GM12878 (cell line): ENCODE measurements at regions not wholly inside any gene's neighbourhood (a gene's known extent, or its start where the extent isn't known, plus 50 kb on each side); places are given as distances from the start of the nearest gene placed in this dataset.
"Not testable (repeated sequence)": the region's sequence is repeated elsewhere in the genome, so short reads cannot be mapped to it uniquely, and the experiment has no call there.

Source experiments
- ATAC-seq: fragments of 200-7000 bp; cut with Tn5 transposase; 3 replicates; pipeline ENCODE4 v1.9.1; 2020; ENCODE audit warnings: mild to moderate bottlenecking, moderate library complexity
- BruUV-seq: library from RNA; stranded (reverse); fragments of 400-500 nt; replicated peaks from 2 replicates; lab custom pipeline; 2021; lab: Mats Ljungman, UMichigan
- CTCF ChIA-PET: fragments of 300-600 bp; sonication (Branson Sonifier 250); formaldehyde crosslinking; extraction: SDS; loops from one replicate; lab custom pipeline; 2021; ENCODE audit warnings: inconsistent platforms; lab: Yijun Ruan, JAX
- POLR2A ChIA-PET: fragments of 350-600 bp; formaldehyde crosslinking; extraction: SDS; loops from one replicate; lab custom pipeline; 2021; ENCODE audit warnings: inconsistent platforms; lab: Charles Lee
- RAD21 ChIA-PET: fragments of 300-600 bp; sonication (Branson Sonifier 250); formaldehyde crosslinking; loops from one replicate; lab custom pipeline; 2023; ENCODE audit warnings: antibody characterized with exemption; ENCODE audit not compliant: unreplicated experiment; lab: Charles Lee
- SMC1A ChIA-PET: fragments of 300-600 bp; sonication (Branson Sonifier 250); formaldehyde crosslinking; loops from one replicate; lab custom pipeline; 2023; ENCODE audit not compliant: unreplicated experiment, uncharacterized antibody; lab: Charles Lee
- DNase-seq: peaks from one replicate; pipeline ENCODE4 v3.0.0-alpha.2; 2011; ENCODE audit warnings: low read depth, low spot score
- FAIRE-seq: peaks from 3 replicates; lab custom pipeline; 2011; peaks lifted over from hg19 to GRCh38; lab: Jason Lieb, UNC
- H2AFZ ChIP-seq: 2 replicates; pipeline ENCODE4 v1.6.0; 2011; ENCODE audit warnings: low read depth, low read length, control low read depth; ENCODE audit not compliant: control insufficient read depth
- H3K27ac ChIP-seq: 2 replicates; pipeline ENCODE4 v1.5.1; 2011; ENCODE audit warnings: control low read depth; ENCODE audit not compliant: control insufficient read depth, insufficient read depth
- H3K27me3 ChIP-seq, 2 experiments: replicated peaks in 1 of 2; 2 replicates each; pipeline versions ENCODE4 v1.6.0 to v1.6.1; 2011; ENCODE audit warnings: low read length in 1 of 2; ENCODE audit not compliant: control insufficient read depth in 2 of 2, insufficient read depth in 2 of 2
- H3K36me3 ChIP-seq, 2 experiments: 2 replicates each; pipeline ENCODE4 v1.5.1; 2011; ENCODE audit warnings: low read length in 1 of 2; ENCODE audit not compliant: control insufficient read depth in 2 of 2, insufficient read depth in 2 of 2
- H3K4me1 ChIP-seq: 2 replicates; pipeline ENCODE4 v1.6.1; 2011; ENCODE audit warnings: mild to moderate bottlenecking, low read length, moderate library complexity, mixed read lengths; ENCODE audit not compliant: control insufficient read depth, insufficient read depth
- H3K4me2 ChIP-seq: 2 replicates; pipeline ENCODE4 v1.6.0; 2011; ENCODE audit warnings: control low read depth; ENCODE audit not compliant: control insufficient read depth, insufficient read depth
- H3K4me3 ChIP-seq: fragments of 200-600 bp; sonication (generic); 2 replicates; pipeline ENCODE4 v1.5.1; 2016
- H3K79me2 ChIP-seq: 2 replicates; pipeline ENCODE4 v1.6.0; 2011; ENCODE audit warnings: low read length; ENCODE audit not compliant: control insufficient read depth, insufficient read depth
- H3K9ac ChIP-seq: 2 replicates; pipeline ENCODE4 v1.8.0; 2011; ENCODE audit warnings: low read length, control low read depth, mixed read lengths; ENCODE audit not compliant: control insufficient read depth, insufficient read depth
- H3K9me3 ChIP-seq: replicated peaks from 3 replicates; pipeline ENCODE4 v1.5.1; 2011; ENCODE audit warnings: mild to moderate bottlenecking, low read length; ENCODE audit not compliant: control insufficient read depth, insufficient read depth
- H4K20me1 ChIP-seq: 2 replicates; pipeline ENCODE4 v1.6.0; 2011; ENCODE audit not compliant: control insufficient read depth, insufficient read depth
- WGBS: methylation state at CpG from one replicate; pipeline ENCODE4 v1.1.6; 2016; ENCODE audit warnings: low lambda C conversion rate; ENCODE audit not compliant: insufficient replicate concordance, insufficient coverage; ENCODE audit errors: missing lambda C conversion rate; 5-methylcytosine and 5-hydroxymethylcytosine counted together
- in situ Hi-C: fragments of 300-500 bp; cut with MboI; formaldehyde crosslinking; loops from 9 replicates; pipeline ENCODE4 v1.14.3; 2018; ENCODE audit warnings: mixed read lengths
- intact Hi-C: fragments of 100-400 bp; cut with micrococcal nuclease; formaldehyde crosslinking; loops from one replicate; pipeline ENCODE4 v1.14.2; 2022; ENCODE audit not compliant: unreplicated experiment

- H3K4me2 ChIP-seq, FAIRE-seq, SMC1A ChIA-PET, DNase-seq, H3K27ac ChIP-seq, H3K36me3 ChIP-seq, H3K27me3 ChIP-seq, H3K4me1 ChIP-seq, H2AFZ ChIP-seq, BruUV-seq, RAD21 ChIA-PET, CTCF ChIA-PET, POLR2A ChIA-PET, H3K9me3 ChIP-seq, H3K79me2 ChIP-seq, H3K9ac ChIP-seq, H4K20me1 ChIP-seq, H3K4me3 ChIP-seq, intact Hi-C loops, in situ Hi-C loops, ATAC-seq: not testable (repeated sequence)
- WGBS = 6% methylated on average over 3 of the region's 5 CpGs
Observed at GRCh38 chr1:143867590-143868220, 104.1 kb downstream of the FAM72C start.

GRCh38 chr1:143863901-143864520 lies 107.8 kb downstream of the FAM72C start:
- H4K20me1 ChIP-seq, H3K9ac ChIP-seq, RAD21 ChIA-PET, BruUV-seq, H3K4me1 ChIP-seq, POLR2A ChIA-PET, DNase-seq, H3K4me3 ChIP-seq, CTCF ChIA-PET, in situ Hi-C loops, H3K4me2 ChIP-seq, intact Hi-C loops, H3K27ac ChIP-seq, H3K36me3 ChIP-seq, H3K9me3 ChIP-seq, SMC1A ChIA-PET, H3K27me3 ChIP-seq, H2AFZ ChIP-seq, H3K79me2 ChIP-seq: not testable (repeated sequence)
- FAIRE-seq (peak; percentile 44), ATAC-seq (peak; percentile 92)
- WGBS = no CpG with 5 or more reads among the region's 1 CpG

DNA sequence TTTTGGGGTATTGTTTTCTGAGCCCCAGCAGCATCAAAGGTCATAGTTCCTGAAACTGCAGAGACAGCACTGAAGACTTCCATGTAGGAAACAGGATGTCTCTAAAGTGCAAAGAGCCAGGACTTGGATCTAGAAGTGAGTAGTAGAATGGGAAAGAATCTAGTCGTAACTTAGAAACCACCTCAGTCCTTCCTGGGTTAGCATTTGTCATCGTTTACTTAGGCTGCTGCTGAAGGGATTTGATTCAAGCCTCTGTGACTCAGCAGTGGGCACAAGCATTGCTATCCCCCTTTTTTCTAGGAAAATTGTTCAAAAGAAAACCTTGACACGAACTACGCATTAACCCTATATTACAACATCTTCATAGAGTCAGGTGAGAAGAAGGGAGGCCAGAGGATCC lies 109.1 kb downstream of the FAM72C start:
- DNase-seq, POLR2A ChIA-PET, H3K27ac ChIP-seq, SMC1A ChIA-PET, BruUV-seq, H3K4me1 ChIP-seq, H4K20me1 ChIP-seq, H3K79me2 ChIP-seq, H3K9me3 ChIP-seq, H3K4me3 ChIP-seq, H2AFZ ChIP-seq, intact Hi-C loops, H3K9ac ChIP-seq, H3K36me3 ChIP-seq, in situ Hi-C loops, H3K27me3 ChIP-seq, CTCF ChIA-PET, RAD21 ChIA-PET, ATAC-seq, H3K4me2 ChIP-seq, FAIRE-seq: not testable (repeated sequence)
- 49% methylated on average over 4 of the region's 4 CpGs for WGBS

DNA sequence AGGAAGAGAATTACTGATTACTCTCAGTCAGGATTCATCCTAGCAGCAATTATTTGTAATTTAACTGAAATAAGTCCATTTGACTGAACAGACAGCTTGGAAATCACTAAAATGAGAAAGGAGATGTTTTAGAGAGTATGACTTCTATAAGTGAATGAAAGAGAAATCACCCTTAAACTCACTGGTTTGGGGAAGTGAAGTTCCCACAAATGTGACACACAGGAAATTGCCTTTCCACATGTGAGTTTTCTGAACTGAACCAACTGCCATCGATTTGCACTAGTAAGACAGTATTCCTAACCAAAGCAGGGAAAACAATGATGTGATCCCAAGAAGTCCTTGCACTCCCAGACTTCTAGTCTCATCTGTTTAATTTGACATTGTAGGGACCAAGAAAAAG lies 110.5 kb downstream of the FAM72C start:
- ATAC-seq, H3K4me2 ChIP-seq, BruUV-seq, H3K36me3 ChIP-seq, H3K4me3 ChIP-seq, H3K27me3 ChIP-seq, H4K20me1 ChIP-seq, H2AFZ ChIP-seq, H3K27ac ChIP-seq, H3K4me1 ChIP-seq, in situ Hi-C loops, H3K9ac ChIP-seq, H3K9me3 ChIP-seq, intact Hi-C loops, RAD21 ChIA-PET, FAIRE-seq, CTCF ChIA-PET, SMC1A ChIA-PET, H3K79me2 ChIP-seq, DNase-seq, POLR2A ChIA-PET: not testable (repeated sequence)
- no CpG with 5 or more reads among the region's 1 CpG for WGBS
